GM12891 (cell line): ENCODE measurements at regions not wholly inside any gene's neighbourhood (a gene's known extent, or its start where the extent isn't known, plus 50 kb on each side); places are given as distances from the start of the nearest gene placed in this dataset.

ENCODE experiments used
- PAX5 ChIP-seq: IDR thresholded peaks from 2 replicates; pipeline ENCODE4 v1.6.1; 2011; ENCODE audit warnings: low read length, moderate library complexity, mild to moderate bottlenecking; ENCODE audit not compliant: insufficient read depth, severe bottlenecking
- POLR2A ChIP-seq: IDR thresholded peaks from 2 replicates; pipeline ENCODE4 v1.6.1; 2011; ENCODE audit warnings: low read depth, low read length, control low read depth
- POU2F2 ChIP-seq: IDR thresholded peaks from 2 replicates; pipeline ENCODE4 v1.6.1; 2011; ENCODE audit warnings: low read depth, mild to moderate bottlenecking, control low read depth, low read length, moderate library complexity
- SPI1 ChIP-seq: IDR thresholded peaks from 2 replicates; pipeline ENCODE4 v1.6.1; 2011; ENCODE audit warnings: low read depth, low read length, control low read depth
- TAF1 ChIP-seq: IDR thresholded peaks from 2 replicates; pipeline ENCODE4 v1.6.1; 2011; ENCODE audit warnings: low read depth, low read length, control low read depth

- TF ChIP-seq PAX5 (no peak), POU2F2 (no peak), POLR2A (no peak), TAF1 (no peak), SPI1 (no peak)
Measured at GRCh38 chr5:9894571-9895301, 264.6 kb upstream of the TAS2R1 start.
